ENCODE measurements at regions not wholly inside any gene's neighbourhood (a gene's known extent, or its start where the extent isn't known, plus 50 kb on each side); places are given as distances from the start of the nearest gene placed in this dataset.

- WGBS: 73% methylated on average over 2 of the region's 2 CpGs
- intact Hi-C loops (cut with DNase I): no loop called here
- Histone ChIP-seq H3K36me3 (no peaks in the 10 kb centered on the region), H3K9me3 (no peaks in the 10 kb centered on the region), H3K27ac (replicated peaks in 1 of 4) (no peak overlapping the region), H3K27me3 (no peaks in the 10 kb centered on the region), H3K4me1 (peaks cover 0 to 5% (median 0%) of the 10 kb centered on the region in 4 donors), H3K4me3 (no peak overlapping the region)
- TF ChIP-seq EP300 (IDR thresholded peaks at IDR 0.05) (no peak), CTCF (IDR thresholded peaks at IDR 0.05) (no peak), POLR2AphosphoS5 (IDR thresholded peaks at IDR 0.05) (no peak), POLR2A (IDR thresholded peaks at IDR 0.05; ENCODE audit: low read depth) (no peak)
- DNase-seq (ENCODE audit: extremely low spot score): no peak
Measured at GRCh38 chr12:63298386-63298930, 147.5 kb upstream of the AVPR1A start.

GRCh38 chr12:63294327-63294632 is 143.3 kb upstream of the AVPR1A start:
- 33% methylated on average over 1 of the region's 1 CpG for WGBS
- Histone ChIP-seq H3K4me3 (no peak overlapping the region), H3K27me3 (no peaks in the 10 kb centered on the region), H3K4me1 (peaks cover 0 to 5% (median 0%) of the 10 kb centered on the region in 4 donors), H3K36me3 (no peaks in the 10 kb centered on the region), H3K27ac (replicated peaks in 1 of 4) (no peak overlapping the region), H3K9me3 (no peaks in the 10 kb centered on the region)
- TF ChIP-seq CTCF (IDR thresholded peaks at IDR 0.05): no peak
- TF ChIP-seq POLR2A (IDR thresholded peaks at IDR 0.05; ENCODE audit: low read depth): no peak
- TF ChIP-seq POLR2AphosphoS5 (IDR thresholded peaks at IDR 0.05): no peak
- TF ChIP-seq EP300 (IDR thresholded peaks at IDR 0.05): no peak
- intact Hi-C loops (cut with DNase I): no loop called here
- no peak for DNase-seq (ENCODE audit: extremely low spot score)

GRCh38 chr12:63292471-63293221 is 141.6 kb upstream of the AVPR1A start:
- intact Hi-C loops (cut with DNase I): no loop called here
- Histone ChIP-seq H3K4me3 (no peak overlapping the region), H3K27me3 (no peaks in the 10 kb centered on the region), H3K9me3 (no peaks in the 10 kb centered on the region), H3K4me1 (peaks cover 0 to 5% (median 0%) of the 10 kb centered on the region in 4 donors), H3K27ac (replicated peaks in 1 of 4) (no peak overlapping the region), H3K36me3 (no peaks in the 10 kb centered on the region)
- 73% methylated on average over 2 of the region's 2 CpGs for WGBS
- TF ChIP-seq POLR2AphosphoS5 (IDR thresholded peaks at IDR 0.05): no peak
- no peak for TF ChIP-seq EP300 (IDR thresholded peaks at IDR 0.05)
- no peak for TF ChIP-seq CTCF (IDR thresholded peaks at IDR 0.05)
- no peak for TF ChIP-seq POLR2A (IDR thresholded peaks at IDR 0.05; ENCODE audit: low read depth)
- DNase-seq (ENCODE audit: extremely low spot score): no peak

- H3K4me3 ChIP-seq: no peak overlapping the region
- DNase-seq (ENCODE audit: extremely low spot score): no peak
- no peaks in the 10 kb centered on the region for H3K27me3 ChIP-seq
- 45% methylated on average over 4 of the region's 4 CpGs for WGBS
- intact Hi-C loops (cut with DNase I): no loop called here
- H3K27ac ChIP-seq (replicated peaks in 1 of 4): no peak overlapping the region
- no peaks in the 10 kb centered on the region for H3K9me3 ChIP-seq
- H3K36me3 ChIP-seq: no peaks in the 10 kb centered on the region
- H3K4me1 ChIP-seq: no peaks in the 10 kb centered on the region
- TF ChIP-seq CTCF (IDR thresholded peaks at IDR 0.05) (peak in 1 of 3 experiments; percentile 29), POLR2AphosphoS5 (IDR thresholded peaks at IDR 0.05) (no peak)
Measured at GRCh38 chr12:63276537-63277365, 125.8 kb upstream of the AVPR1A start.
